ENCODE measurements at regions not wholly inside any gene's neighbourhood (a gene's known extent, or its start where the extent isn't known, plus 50 kb on each side); places are given as distances from the start of the nearest gene placed in this dataset.

DNA sequence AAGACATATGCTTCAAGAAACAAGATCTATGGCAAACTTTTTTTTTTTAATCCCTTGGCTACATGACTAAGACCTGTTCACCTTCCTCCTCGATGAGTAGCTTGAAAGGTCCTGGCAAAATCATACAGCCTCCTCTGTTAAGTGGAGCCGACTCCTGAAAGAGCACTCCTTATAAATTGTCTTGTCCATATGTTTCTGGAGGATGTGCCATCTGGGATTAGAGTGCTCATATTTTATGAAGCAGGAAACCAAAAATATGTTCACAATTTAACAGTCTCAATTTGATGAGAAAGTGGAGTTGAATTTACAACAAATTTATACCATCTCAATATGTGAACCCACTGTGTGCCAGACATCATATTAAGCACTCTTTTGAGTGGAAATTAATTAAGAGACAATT is 912.1 kb upstream of the FAT3 start:
- TF ChIP-seq CTCF (IDR thresholded peaks at IDR 0.05; ENCODE audit: insufficient read depth, low read length): no peak
- TF ChIP-seq POLR2AphosphoS5 (IDR thresholded peaks at IDR 0.05; ENCODE audit: low read depth): no peak
